Psoas muscle (tissue), 7 donors: ENCODE measurements at regions not wholly inside any gene's neighbourhood (a gene's known extent, or its start where the extent isn't known, plus 50 kb on each side); places are given as distances from the start of the nearest gene placed in this dataset.

Experiments used
- ATAC-seq, 4 donors: fragments of 200-7000 bp; cut with Tn5 transposase; one replicate each; pipeline ENCODE4 v1.9.1; 2020; ENCODE audit warnings: moderate library complexity in 3 of 4, mild to moderate bottlenecking in 2 of 4
- DNase-seq, 2 donors: peaks; one replicate each; pipeline ENCODE4 v3.0.0-alpha.2; 2020
- H3K27ac ChIP-seq: fragments of 200-600 bp; one replicate; pipeline ENCODE4 v1.8.0; 2022
- H3K27me3 ChIP-seq, 3 donors: fragments of 200-600 bp in 1 of 3; one replicate each; pipeline versions ENCODE4 v1.6.1 to v1.8.0; 2013 to 2022; ENCODE audit warnings: low read length in 2 of 3, mild to moderate bottlenecking in 2 of 3, moderate library complexity in 1 of 3; ENCODE audit not compliant: insufficient read depth in 3 of 3
- H3K36me3 ChIP-seq, 2 donors: fragments of 200-600 bp in 1 of 2; one replicate each; pipeline versions ENCODE4 v1.6.1 to v1.8.0; 2013 to 2022; ENCODE audit warnings: low read depth in 1 of 2, mild to moderate bottlenecking in 1 of 2, moderate library complexity in 1 of 2; ENCODE audit not compliant: insufficient read depth in 1 of 2
- H3K4me1 ChIP-seq: fragments of 200-600 bp; one replicate; pipeline ENCODE4 v1.8.0; 2022
- H3K4me3 ChIP-seq: fragments of 200-600 bp; one replicate; pipeline ENCODE4 v1.8.0; 2022; ENCODE audit warnings: mild to moderate bottlenecking
- H3K9me3 ChIP-seq: fragments of 200-600 bp; one replicate; pipeline ENCODE4 v1.8.0; 2022
- CTCF ChIP-seq: fragments of 200-600 bp; IDR thresholded peaks from one replicate; pipeline ENCODE4 v1.8.0; 2022; ENCODE audit warnings: antibody characterized with exemption
- WGBS, 3 donors: extraction: QIAGEN DNeasy Blood & Tissue Kit; methylation state at CpG; one replicate each; pipeline versions ENCODE4 v1.1.6 to v1.1.7; 2013; 5-methylcytosine and 5-hydroxymethylcytosine counted together
- intact Hi-C, 2 donors: fragments of 100-400 bp; cut with DNase I; formaldehyde crosslinking; loops; one replicate each; pipeline versions ENCODE4 v1.11.0 to v1.14.2; 2022
- donor health status: healthy with polysubstance abuse.
- donor health status: DM: no; HTN: no; CAD: no; lungs with moderate emphysema.
- donor health status: Bipolar disorder and iron deficiency.
- donor health status: healthy.
- donor health status: DM: yes; HTN: yes; CAD: no.
- donor health status: DM: no; HTN: no; CAD: no.
- donor health status: DM: yes; HTN: yes; CAD: no.

- no peaks in the 10 kb centered on the region for H3K36me3 ChIP-seq
- H3K9me3 ChIP-seq: no peaks in the 10 kb centered on the region
- ATAC-seq: no peak
- TF ChIP-seq CTCF: no peak
- H3K27me3 ChIP-seq: no peaks in the 10 kb centered on the region
- no peak overlapping the region for H3K27ac ChIP-seq
- WGBS, 3 donors: 84 to 92% (median 90%) methylated on average over 2 of the region's 2 CpGs
- no peak for DNase-seq
- intact Hi-C loops: no loop called here
- no peak overlapping the region for H3K4me3 ChIP-seq
- no peaks in the 10 kb centered on the region for H3K4me1 ChIP-seq
Measured at GRCh38 chr11:98674390-98674789, 346.4 kb upstream of the CNTN5 start.

- ATAC-seq (no peak), DNase-seq (no peak)
- H3K27ac ChIP-seq: no peak overlapping the region
- intact Hi-C loops: no loop called here
- WGBS, 3 donors: 30 to 38% (median 38%) methylated on average over 1 of the region's 1 CpG
- H3K27me3 ChIP-seq: no peaks in the 10 kb centered on the region
- no peak for TF ChIP-seq CTCF
- no peak overlapping the region for H3K4me3 ChIP-seq
- H3K9me3 ChIP-seq: no peaks in the 10 kb centered on the region
- H3K36me3 ChIP-seq: no peaks in the 10 kb centered on the region
- H3K4me1 ChIP-seq: no peaks in the 10 kb centered on the region
Measured at GRCh38 chr11:98679673-98680072, 341.1 kb upstream of the CNTN5 start.

GRCh38 chr11:98701541-98701940 is 319.2 kb upstream of the CNTN5 start:
- H3K4me1 ChIP-seq: no peaks in the 10 kb centered on the region
- intact Hi-C loops: no loop called here
- no peaks in the 10 kb centered on the region for H3K36me3 ChIP-seq
- no peaks in the 10 kb centered on the region for H3K27me3 ChIP-seq
- no peak overlapping the region for H3K4me3 ChIP-seq
- DNase-seq: no peak
- 87 to 95% (median 89%) methylated on average over 1 of the region's 1 CpG for WGBS, 3 donors
- ATAC-seq: no peak
- no peaks in the 10 kb centered on the region for H3K9me3 ChIP-seq
- no peak overlapping the region for H3K27ac ChIP-seq
- TF ChIP-seq CTCF: no peak

GRCh38 chr11:98703779-98704556 is 316.8 kb upstream of the CNTN5 start:
- no peak for TF ChIP-seq CTCF
- Histone ChIP-seq H3K4me1 (no peaks in the 10 kb centered on the region), H3K4me3 (no peak overlapping the region), H3K27me3 (no peaks in the 10 kb centered on the region), H3K27ac (no peak overlapping the region), H3K9me3 (no peaks in the 10 kb centered on the region), H3K36me3 (no peaks in the 10 kb centered on the region)
- 65 to 69% (median 68%) methylated on average over 4 of the region's 4 CpGs for WGBS, 3 donors
- ATAC-seq (no peak), DNase-seq (no peak)
- intact Hi-C loops: no loop called here

GRCh38 chr11:98710026-98710425 is 310.7 kb upstream of the CNTN5 start:
- DNase-seq (no peak), ATAC-seq (no peak)
- Histone ChIP-seq H3K4me1 (no peaks in the 10 kb centered on the region), H3K4me3 (no peak overlapping the region), H3K27me3 (no peaks in the 10 kb centered on the region), H3K36me3 (no peaks in the 10 kb centered on the region), H3K27ac (no peak overlapping the region), H3K9me3 (peaks cover 4% of the 10 kb centered on the region)
- no peak for TF ChIP-seq CTCF
- intact Hi-C loops: no loop called here
